VCaP (cell line): ENCODE measurements at regions not wholly inside any gene's neighbourhood (a gene's known extent, or its start where the extent isn't known, plus 50 kb on each side); places are given as distances from the start of the nearest gene placed in this dataset.

Experiments
- H3K27ac ChIP-seq: fragments of 450-650 bp; 2 replicates; pipeline ENCODE4 v1.5.1; 2017
- CTCF ChIP-seq: fragments of 450-650 bp; conservative IDR thresholded peaks from 2 replicates; pipeline ENCODE4 v1.5.1; 2017; ENCODE audit warnings: mild to moderate bottlenecking, moderate library complexity

DNA sequence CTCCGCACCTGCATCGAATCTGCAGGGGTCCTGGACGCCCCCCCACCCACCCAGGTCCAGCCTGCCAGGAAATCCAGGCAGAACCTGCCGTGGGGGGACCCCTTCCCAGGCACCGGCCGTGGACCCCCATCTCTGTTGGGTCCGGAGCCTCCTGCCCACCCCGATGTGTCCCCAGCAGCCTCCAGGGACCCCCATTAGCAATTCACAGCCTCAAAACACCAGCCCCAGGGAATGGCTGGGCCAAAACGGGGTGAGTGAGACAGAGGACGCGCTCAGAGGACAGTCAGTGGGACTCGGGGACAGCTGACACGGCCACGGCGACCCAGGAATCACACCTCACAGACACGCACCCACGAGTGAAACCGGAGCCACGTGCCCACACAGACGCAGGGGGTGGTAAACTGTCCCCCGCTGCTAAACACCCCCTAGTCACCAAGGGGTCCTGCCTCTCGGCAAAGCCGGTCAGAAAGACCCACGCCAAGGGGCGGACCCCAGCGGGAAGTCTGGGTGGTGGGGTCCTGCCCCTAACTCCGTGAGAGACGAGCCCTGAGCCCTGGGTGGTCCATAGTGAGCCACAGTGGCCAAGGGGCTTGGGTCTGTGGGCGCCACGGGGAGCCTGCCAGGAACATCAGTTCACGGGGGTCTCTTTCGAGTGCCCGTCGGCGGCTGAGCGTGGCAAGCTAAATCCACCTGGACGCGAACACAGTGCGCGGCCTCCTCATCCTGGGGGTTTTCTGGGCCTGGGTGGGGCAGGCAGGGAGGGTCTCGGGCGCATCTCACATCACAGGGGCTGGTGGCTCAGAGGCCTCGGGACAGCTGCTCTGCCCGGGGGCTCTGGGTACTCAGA is 126.5 kb upstream of the NKX1-1 start:
- no peak overlapping the region for H3K27ac ChIP-seq
- TF ChIP-seq CTCF = no peak

- H3K27ac ChIP-seq = no peak overlapping the region
- TF ChIP-seq CTCF = no peak
These were observed 125.7 kb upstream of the NKX1-1 start for GRCh38 chr4:1531683-1532548.

- no peak overlapping the region for H3K27ac ChIP-seq
- no peak for TF ChIP-seq CTCF
These were observed 124.1 kb upstream of the NKX1-1 start for GRCh38 chr4:1530356-1530755.

- TF ChIP-seq CTCF = no peak
- H3K27ac ChIP-seq = no peak overlapping the region
These were observed 118.5 kb upstream of the NKX1-1 start for GRCh38 chr4:1524761-1525160.

DNA sequence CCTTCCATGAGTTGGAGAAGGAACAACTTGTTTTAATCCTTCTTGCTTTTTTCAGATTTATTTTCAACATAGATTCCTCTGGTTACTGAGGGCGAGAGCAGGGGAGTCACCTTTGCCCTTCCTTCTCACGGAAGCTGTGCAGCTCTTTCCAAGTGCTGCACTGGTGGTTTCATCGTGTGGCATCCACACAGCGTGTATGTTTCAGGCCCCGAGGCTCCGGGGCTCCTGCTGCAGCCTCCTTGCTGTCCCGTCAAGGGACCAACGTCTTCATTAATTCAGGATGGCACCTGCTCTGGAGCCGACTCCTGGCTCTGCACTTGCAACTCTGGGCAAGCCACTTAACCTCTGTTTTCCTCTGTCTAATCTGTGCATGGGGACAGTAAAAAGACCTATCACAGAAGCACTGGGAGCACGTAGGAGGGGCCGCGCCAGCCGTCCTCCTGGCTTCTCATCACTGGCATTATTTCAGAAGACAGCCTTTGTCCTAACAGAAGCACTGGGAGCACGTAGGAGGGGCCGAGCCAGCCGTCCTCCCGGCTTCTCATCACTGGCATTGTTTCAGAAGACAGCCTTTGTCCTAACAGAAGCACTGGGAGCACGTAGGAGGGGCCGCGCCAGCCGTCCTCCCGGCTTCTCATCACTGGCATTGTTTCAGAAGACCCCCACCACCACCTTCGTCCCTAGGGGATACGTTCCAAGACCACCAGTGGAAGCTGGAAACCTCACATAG is 117.8 kb upstream of the NKX1-1 start:
- no peak for TF ChIP-seq CTCF
- no peak overlapping the region for H3K27ac ChIP-seq

- H3K27ac ChIP-seq = no peak overlapping the region
- no peak for TF ChIP-seq CTCF
These were observed 117.3 kb upstream of the NKX1-1 start for GRCh38 chr4:1523506-1523905.

DNA sequence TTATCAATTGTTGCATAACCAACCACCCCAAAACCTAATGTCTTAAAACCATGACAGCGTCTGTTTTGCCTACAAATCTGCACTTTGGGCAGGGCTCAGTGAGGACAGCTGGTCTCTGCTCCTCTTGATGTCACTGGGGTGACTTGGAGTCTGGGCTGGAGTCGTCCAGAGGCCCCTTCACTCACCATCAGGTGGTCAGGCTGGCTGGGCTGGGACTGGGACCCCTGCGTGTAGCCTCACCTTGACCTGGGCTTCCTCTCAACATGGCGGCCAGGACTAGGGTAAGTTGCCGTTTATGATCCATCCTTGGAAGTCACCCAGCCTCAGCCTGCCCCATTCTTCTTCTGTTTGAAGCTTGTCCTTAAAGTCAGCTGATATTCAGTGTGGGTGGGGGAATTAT is 116.8 kb upstream of the NKX1-1 start:
- no peak overlapping the region for H3K27ac ChIP-seq
- no peak for TF ChIP-seq CTCF
